ENCODE measurements at regions not wholly inside any gene's neighbourhood (a gene's known extent, or its start where the extent isn't known, plus 50 kb on each side); places are given as distances from the start of the nearest gene placed in this dataset.

DNA sequence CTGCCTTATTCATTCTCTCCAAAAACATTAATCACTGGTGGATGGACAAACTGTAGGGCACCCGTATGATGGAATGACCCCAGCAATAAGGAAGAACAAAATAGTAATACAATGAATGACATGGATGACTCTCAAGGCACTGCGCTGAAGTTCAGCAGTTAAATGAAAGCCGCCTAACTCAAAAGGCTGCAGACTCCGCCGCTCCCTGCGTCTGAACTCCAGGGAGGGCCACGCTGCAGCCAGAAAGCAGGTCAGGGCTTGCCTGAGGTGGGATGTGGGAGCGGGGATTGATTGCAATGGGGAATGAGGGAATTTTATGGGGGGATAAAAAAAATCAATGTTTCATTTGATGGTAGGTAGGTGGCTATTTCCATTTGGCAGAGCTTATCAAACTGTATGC, 86.5 kb upstream of the LAPTM4A start:
- Mint-ChIP-seq H3K4me3 (no peak overlapping the region), H3K36me3 (ENCODE audit: low read depth) (no peaks in the 10 kb centered on the region), H3K27me3 (ENCODE audit: insufficient read depth) (peaks cover 6% of the 10 kb centered on the region), H3K9me3 (no peaks in the 10 kb centered on the region), H3K4me1 (ENCODE audit: low read depth) (peaks cover 51% of the 10 kb centered on the region), H3K27ac (no peak overlapping the region)
- TF ChIP-seq, protein P1, sequence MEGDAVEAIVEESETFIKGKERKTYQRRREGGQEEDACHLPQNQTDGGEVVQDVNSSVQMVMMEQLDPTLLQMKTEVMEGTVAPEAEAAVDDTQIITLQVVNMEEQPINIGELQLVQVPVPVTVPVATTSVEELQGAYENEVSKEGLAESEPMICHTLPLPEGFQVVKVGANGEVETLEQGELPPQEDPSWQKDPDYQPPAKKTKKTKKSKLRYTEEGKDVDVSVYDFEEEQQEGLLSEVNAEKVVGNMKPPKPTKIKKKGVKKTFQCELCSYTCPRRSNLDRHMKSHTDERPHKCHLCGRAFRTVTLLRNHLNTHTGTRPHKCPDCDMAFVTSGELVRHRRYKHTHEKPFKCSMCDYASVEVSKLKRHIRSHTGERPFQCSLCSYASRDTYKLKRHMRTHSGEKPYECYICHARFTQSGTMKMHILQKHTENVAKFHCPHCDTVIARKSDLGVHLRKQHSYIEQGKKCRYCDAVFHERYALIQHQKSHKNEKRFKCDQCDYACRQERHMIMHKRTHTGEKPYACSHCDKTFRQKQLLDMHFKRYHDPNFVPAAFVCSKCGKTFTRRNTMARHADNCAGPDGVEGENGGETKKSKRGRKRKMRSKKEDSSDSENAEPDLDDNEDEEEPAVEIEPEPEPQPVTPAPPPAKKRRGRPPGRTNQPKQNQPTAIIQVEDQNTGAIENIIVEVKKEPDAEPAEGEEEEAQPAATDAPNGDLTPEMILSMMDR (IDR thresholded peaks at IDR 0.05) = no peak
- DNase-seq = no peak

DNA sequence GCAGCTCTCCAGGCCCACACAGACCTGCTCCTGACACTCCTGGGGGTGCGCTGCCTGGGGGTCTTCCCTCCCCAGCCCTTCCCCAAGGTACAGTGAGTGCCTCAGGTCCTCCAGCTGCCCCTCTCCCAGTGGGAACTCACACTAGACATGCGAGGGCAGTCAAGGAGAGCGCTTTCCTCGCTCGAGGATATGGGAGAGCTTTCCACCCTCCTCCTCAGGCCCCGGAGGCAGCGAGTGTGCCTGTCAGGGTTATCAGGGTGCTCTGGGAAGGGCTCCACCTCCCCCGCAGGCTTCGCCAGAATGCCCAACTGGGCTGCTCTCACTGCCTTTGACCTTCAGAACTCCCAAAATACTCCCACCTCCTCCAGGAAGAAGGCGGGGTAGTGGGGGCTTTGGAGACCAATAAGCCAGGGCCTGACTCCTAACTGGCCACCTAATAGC, 85.7 kb upstream of the LAPTM4A start:
- Mint-ChIP-seq H3K27me3 (ENCODE audit: insufficient read depth) (peaks cover 6% of the 10 kb centered on the region), H3K36me3 (ENCODE audit: low read depth) (no peaks in the 10 kb centered on the region), H3K4me3 (no peak overlapping the region), H3K4me1 (ENCODE audit: low read depth) (peaks cover 46% of the 10 kb centered on the region), H3K27ac (no peak overlapping the region), H3K9me3 (no peaks in the 10 kb centered on the region)
- DNase-seq = no peak
- TF ChIP-seq, protein P1 (IDR thresholded peaks at IDR 0.05) = no peak

DNA sequence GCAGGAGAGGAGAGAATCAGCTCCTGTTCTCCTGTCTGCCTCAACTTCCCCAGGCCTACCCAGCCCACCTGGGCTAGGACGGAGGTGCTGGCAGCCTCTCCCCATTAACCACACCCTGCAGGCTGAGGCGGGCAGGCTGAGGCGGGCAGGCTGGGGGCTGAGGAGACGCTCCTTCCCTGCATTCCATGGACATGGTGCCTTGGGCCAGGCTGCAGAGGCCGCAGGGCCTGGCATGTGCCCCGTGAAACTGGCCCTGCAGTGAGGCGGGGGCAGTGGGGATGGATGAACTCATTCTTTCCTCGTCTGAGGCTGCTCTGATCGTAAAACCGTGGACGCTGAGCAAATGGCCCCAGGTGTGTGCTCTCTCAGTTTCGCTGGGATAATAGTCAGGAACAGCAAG, 84.7 kb upstream of the LAPTM4A start:
- Mint-ChIP-seq H3K9me3 (no peaks in the 10 kb centered on the region), H3K27me3 (ENCODE audit: insufficient read depth) (peaks cover 6% of the 10 kb centered on the region), H3K4me1 (ENCODE audit: low read depth) (peaks cover 45% of the 10 kb centered on the region), H3K27ac (no peak overlapping the region), H3K36me3 (ENCODE audit: low read depth) (no peaks in the 10 kb centered on the region), H3K4me3 (no peak overlapping the region)
- no peak for DNase-seq
- TF ChIP-seq, protein P1 (IDR thresholded peaks at IDR 0.05) = no peak

DNA sequence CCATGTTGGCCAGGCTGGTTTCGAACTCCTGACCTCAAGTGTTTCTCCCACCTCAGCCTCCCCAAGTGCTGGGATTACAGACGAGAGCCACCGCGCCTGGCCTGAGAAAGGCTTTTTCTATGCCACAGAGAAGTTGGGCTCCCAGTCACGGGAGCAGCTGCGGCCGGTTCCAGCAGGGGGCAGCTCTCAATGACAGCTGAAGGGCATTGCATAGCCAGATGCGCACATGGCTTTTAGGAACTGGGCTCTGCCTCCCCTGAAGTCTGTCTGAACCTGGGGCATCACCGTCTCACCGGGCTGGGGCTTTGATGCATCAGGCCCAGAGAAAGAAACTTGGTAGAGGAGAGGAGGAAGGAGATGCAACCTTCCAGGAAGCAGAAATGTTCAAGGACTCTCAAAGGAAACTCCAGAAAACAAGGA, 84.2 kb upstream of the LAPTM4A start:
- Mint-ChIP-seq H3K9me3 (no peaks in the 10 kb centered on the region), H3K4me1 (ENCODE audit: low read depth) (peaks cover 45% of the 10 kb centered on the region), H3K27me3 (ENCODE audit: insufficient read depth) (peaks cover 6% of the 10 kb centered on the region), H3K36me3 (ENCODE audit: low read depth) (no peaks in the 10 kb centered on the region), H3K4me3 (no peak overlapping the region), H3K27ac (no peak overlapping the region)
- TF ChIP-seq, protein P1 (IDR thresholded peaks at IDR 0.05) = peak; percentile 86
- peak; percentile 53 for DNase-seq

DNA sequence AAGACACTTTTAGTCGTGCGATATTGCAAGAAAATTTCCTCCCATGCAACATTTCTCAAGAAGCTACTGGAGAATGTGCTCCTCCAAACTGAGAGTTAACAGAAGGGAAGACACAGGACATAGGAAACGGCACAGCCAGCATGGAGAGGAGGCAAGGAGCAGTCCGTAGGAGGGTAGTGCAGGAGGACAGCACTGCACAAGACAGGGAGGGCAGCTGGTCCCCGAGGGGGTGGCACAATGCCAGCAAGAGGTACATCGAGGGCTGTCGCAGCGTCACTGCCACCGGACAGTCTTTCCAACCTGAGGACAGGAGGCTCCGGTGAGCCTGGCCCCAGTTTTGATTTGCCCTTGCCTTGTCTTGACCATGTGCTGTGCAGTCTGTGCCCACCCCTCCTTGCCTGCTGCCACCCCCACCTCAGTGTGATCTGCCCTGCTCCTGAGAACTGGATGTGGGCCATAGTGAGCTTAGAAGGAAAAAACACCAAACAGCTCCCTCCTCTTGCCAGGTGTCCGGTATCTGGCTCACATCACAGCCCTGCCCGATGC, 81.6 kb upstream of the LAPTM4A start:
- TF ChIP-seq, protein P1 (IDR thresholded peaks at IDR 0.05) = no peak
- Mint-ChIP-seq H3K27ac (no peak overlapping the region), H3K4me3 (no peak overlapping the region), H3K9me3 (no peaks in the 10 kb centered on the region), H3K4me1 (ENCODE audit: low read depth) (peaks cover 20% of the 10 kb centered on the region), H3K36me3 (ENCODE audit: low read depth) (no peaks in the 10 kb centered on the region), H3K27me3 (ENCODE audit: insufficient read depth) (peaks cover 6% of the 10 kb centered on the region)
- DNase-seq = no peak
